Occipital lobe (tissue), 1 donor: ENCODE measurements at regions not wholly inside any gene's neighbourhood (a gene's known extent, or its start where the extent isn't known, plus 50 kb on each side); places are given as distances from the start of the nearest gene placed in this dataset.
"Not testable (repeated sequence)": the region's sequence is repeated elsewhere in the genome, so short reads cannot be mapped to it uniquely, and the experiment has no call there.

Experiments
- DNase-seq: peaks from one replicate; lab custom pipeline; 2025; lab: John Stamatoyannopoulos, UW

DNA sequence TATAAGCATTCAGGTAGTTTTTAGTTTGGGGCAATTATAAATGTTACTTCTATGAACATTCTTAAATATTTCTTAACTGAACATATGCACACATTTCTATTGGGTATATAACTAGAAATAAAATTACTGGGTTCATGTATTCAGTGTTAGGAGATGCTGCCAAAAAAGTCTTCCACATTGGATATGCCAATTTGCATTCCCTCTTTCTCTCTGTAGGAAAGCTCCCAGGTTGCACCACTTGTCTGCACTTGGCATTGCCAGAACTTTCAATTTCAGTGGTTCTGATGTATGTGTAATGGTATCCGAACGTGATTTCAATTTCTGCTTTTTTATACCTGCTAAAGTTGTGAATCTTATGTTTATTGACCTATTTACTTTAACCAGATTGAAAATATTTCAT, 972.1 kb upstream of the PRR20A start:
- DNase-seq = no peak

GRCh38 chr13:56173346-56173745, 967.4 kb upstream of the PRR20A start:
- no peak for DNase-seq

DNA sequence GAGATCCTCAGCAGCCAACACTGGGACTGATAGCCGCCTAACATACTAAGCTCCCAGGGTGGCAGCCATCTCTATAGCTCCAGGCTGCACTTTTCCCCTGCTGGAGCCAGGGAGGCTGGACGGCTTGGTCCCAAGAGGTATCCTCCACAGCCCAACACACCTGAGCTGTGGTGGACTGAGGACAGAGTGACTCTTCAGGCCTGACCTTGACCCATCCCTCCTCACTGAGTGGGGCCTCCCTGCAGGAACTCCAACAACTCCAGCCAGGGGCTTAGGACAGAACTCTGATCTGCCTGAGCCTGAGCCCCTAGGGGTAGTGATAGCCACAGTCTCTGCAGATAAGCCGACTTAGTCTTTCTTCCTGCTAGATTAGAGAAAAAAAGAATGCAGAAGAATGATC, 958.1 kb upstream of the PRR20A start:
- no peak for DNase-seq

GRCh38 chr13:56187331-56187730, 953.4 kb upstream of the PRR20A start:
- no peak for DNase-seq

DNA sequence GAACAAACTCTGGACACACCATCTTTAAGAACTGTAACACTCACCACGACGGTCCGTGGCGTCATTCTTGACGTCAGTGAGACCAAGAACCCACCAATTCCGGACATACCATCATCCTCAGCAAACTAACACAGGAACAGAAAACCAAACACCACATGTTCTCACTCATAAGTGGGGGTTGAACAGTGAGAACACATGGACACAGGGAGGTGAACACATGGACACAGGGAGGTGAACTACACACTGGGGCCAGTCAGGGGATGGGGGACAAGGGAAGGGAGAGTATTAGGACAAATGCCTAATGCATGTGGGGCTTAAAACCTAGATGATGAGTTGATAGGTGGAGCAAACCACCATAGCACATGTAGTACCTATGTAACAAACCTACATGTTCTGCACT, 952.1 kb upstream of the PRR20A start:
- not testable (repeated sequence) for DNase-seq

DNA sequence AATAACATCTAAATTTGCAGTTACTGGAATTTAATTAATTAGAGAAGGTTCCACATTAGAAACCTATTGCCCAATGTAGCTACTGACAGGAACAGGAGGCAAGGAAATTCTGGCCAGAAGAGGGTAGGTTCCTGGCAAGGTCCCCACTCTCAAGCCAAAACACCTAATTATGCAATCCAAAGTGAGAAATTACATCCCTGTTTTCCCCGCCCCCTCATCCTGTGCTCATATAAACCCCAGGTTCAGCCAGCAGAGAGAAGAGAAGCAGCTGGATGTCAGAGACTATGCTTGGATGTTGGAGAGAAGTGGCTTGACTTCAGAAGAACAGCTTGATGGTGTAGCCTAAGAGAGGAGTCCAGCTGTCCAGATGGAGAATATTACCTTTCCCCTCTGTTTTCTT, 951.3 kb upstream of the PRR20A start:
- DNase-seq = no peak

- DNase-seq = no peak
These were observed 950.7 kb upstream of the PRR20A start for GRCh38 chr13:56189978-56190377.

DNA sequence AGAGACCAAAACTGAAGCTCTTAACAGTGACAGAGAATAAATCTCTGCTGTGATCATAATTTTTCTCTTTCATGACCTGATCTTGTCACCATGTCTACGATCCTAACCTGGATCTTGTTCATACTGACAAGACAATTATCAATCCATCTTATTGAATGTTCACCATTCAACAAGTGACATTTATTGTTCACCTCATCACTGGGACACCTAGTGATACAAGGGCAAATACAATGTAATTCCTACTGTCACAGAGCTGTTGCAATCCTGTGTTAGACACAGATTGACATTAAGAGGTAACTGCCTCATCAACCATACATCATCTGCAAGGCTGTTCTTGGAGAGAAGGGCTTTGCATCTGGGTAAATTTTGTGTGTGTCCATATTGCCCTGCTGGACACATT, 942.4 kb upstream of the PRR20A start:
- DNase-seq = no peak

GRCh38 chr13:56201834-56202233, 938.9 kb upstream of the PRR20A start:
- no peak for DNase-seq

DNA sequence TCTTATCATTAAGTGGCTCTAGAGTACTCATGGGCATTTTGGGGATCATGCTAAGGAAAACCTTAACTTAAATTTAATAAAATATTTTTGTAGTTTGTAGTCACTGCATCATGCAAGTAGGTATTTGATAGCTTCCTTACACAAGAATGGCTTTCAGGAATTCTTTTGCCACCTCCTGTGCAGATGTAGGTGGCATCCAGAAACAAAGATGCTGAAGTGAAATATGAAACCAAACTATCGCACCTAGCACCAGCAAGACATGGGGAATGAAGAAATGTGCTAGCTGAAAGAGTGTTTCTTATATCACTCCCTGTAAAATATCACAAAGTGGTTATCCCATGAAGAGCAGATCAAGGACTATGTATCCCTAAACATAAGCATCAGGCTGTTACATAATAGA, 924.5 kb upstream of the PRR20A start:
- DNase-seq = no peak

DNA sequence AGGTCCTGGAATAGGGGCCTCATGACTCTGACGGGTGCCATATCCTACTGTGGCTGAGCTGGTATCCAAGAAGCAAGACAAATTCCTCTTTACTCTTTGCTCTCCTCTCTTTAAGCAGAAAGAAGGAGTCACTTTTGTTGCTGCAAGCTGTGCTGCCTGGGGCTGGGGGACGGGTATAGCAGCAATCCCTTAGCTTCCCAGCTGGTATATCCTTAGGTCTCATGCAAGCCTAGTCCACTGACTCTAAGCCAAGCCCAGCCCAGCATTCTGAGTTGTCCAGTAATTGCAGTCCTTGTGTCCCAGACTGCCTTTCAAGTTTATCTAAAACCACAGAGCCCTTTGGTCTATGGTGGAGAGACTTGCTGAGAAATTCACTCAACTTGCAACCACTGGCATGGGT, 893.0 kb upstream of the PRR20A start:
- DNase-seq = no peak

GRCh38 chr13:56271686-56272085, 869.0 kb upstream of the PRR20A start:
- DNase-seq = no peak

- no peak for DNase-seq
These were observed 857.4 kb upstream of the PRR20A start for GRCh38 chr13:56283262-56283828.

DNA sequence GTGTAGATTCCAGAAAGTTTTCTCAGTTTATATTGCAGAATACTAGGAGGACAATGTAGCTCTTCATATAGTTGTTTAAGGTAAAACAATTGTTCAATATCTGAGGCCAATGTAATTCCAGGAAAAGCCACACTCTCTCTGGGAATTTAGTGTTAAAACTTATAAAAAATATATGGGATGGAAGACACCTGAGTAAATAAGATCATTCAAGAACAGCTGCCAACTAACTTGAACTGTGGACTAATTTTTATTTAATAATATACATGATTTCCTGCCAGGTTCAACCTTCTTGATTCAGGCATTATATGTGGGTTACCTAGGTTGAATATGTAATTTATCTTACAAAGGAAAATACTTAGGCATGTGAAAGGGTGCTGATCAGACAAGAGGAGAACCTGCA, 841.1 kb upstream of the PRR20A start:
- DNase-seq = no peak

- no peak for DNase-seq
These were observed 826.0 kb upstream of the PRR20A start for GRCh38 chr13:56314765-56315164.

DNA sequence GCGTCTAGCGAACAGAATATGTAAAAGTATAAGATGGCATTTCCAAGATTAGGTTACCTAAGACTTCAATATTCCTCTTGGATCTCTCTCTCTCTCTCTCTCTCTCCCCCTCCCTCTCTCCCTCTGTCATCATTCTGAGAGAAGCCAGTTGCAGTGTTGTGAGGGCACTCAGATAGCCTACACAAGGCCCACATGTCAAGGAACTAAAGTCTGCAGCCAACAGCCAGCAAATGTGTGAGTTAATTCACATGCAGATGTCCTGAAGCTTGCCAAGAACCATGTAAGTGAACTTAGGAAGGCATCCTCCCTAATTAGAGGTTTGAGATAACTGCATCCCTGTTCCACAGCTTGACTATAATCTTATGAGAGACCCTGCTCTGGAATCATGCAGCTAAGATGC, 822.9 kb upstream of the PRR20A start:
- no peak for DNase-seq

DNA sequence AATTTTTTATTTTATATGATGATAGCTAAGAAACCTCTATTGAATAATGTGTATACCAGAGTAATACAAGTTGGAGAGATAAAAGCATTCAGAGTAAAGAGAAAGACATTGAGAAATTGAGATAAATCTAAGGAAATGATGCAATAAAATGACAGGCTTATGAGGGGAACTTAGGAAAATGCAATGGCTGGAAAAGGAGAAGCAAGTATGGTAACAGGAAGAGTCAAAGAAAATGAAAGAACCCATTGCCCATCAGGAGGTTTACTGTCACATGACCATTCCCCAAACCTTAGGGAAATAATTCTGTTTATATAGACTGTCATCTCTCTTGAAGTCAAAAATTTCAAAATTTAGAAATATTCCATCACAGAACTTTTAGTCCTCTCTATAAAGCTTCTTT, 808.0 kb upstream of the PRR20A start:
- no peak for DNase-seq

- DNase-seq = no peak
These were observed 804.9 kb upstream of the PRR20A start for GRCh38 chr13:56335775-56336174.

- no peak for DNase-seq
These were observed 802.3 kb upstream of the PRR20A start for GRCh38 chr13:56338421-56338820.

DNA sequence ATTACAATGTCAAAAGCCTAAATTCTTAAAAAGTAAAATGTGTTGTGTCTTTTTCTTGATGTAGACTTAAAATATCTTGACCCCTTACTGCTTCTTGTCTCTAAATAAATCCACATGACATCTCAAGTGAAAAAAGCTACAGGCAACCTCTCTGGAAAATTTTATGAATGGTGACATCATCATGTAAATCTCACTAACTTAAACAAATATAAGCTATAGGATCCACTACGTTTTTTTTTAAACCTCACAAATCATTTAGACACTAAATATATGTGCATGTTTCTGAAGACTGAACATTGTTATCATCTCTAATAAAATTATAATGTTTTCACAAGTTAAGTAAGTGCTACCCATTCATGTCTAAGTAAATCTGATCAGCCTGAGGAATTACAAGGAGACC, 793.7 kb upstream of the PRR20A start:
- DNase-seq = no peak

GRCh38 chr13:56349866-56350265, 790.9 kb upstream of the PRR20A start:
- no peak for DNase-seq

DNA sequence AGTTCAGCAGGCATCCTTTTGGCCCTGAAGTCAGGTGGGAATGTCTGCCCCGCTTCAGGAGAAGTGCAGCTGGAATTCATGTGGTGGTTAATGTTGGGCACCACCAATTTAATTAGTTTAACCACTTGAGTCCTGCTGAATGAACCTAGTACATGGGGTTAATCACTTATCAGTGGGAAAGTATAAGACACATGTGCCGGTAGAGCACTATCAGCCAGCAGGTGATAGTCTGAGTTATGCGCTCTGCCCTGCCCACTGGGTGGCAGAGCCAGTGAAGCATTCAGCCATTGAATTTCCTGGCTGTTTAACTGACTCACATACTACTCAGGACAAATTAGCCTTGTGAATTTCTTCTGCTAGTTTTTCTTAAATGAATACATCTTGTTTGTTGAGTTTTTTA, 789.7 kb upstream of the PRR20A start:
- DNase-seq = no peak

DNA sequence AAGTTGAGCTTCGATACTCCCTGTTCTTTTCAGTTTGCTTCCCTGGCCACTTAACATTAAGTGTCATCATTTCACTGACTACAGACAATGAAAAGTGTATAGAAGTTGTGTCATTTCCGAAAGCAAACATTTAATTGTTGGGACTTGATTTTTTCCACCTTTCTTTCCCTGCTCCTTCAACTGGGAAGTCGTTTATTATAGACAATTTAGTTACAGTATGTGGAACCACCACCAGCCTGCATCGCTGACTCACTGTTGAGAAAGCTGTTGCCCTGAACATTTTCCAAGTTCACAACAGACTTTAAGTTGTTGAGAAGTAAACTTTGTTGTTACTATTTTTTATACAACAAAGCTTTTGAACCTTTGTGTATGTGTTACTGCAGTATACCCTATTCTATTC, 788.4 kb upstream of the PRR20A start:
- DNase-seq = no peak

DNA sequence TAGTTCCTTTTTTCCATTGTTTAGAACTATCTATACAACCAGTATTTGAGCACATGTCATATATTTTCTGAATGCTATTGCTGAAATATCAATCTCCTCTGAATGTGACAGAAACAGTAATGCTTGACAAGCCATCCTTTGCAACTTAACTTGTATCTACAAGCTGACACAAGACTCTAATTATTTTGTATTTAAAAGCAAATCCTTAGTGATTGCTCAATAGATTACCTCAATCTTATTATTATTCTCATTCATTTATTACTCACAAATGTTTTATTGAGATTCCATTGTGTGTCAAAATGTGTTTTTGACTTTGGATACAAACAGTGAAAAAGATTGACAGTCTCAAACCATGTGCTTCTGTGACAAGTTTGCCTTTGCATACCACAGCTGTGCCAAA, 787.8 kb upstream of the PRR20A start:
- DNase-seq = no peak
